Esophagus muscularis mucosa (tissue), 4 donors: ENCODE measurements at regions not wholly inside any gene's neighbourhood (a gene's known extent, or its start where the extent isn't known, plus 50 kb on each side); places are given as distances from the start of the nearest gene placed in this dataset.

Source experiments
- DNase-seq: peaks from one replicate; pipeline ENCODE4 v3.0.0-alpha.2; 2017; ENCODE audit errors: extremely low spot score
- H3K27ac ChIP-seq, 4 donors: fragments of 200-600 bp; sonication (generic); replicated peaks in 1 of 4; 1 replicate in 3 of 4; 2 replicates in 1 of 4; pipeline ENCODE4 v1.5.1; 2016 to 2019; ENCODE audit warnings: mild to moderate bottlenecking in 1 of 4
- H3K27me3 ChIP-seq, 4 donors: fragments of 200-600 bp; sonication (generic); one replicate each; pipeline versions ENCODE4 v1.5.1 to v1.6.0; 2016 to 2019
- H3K36me3 ChIP-seq, 4 donors: fragments of 200-600 bp; sonication (generic); one replicate each; pipeline ENCODE4 v1.5.1; 2016 to 2019
- H3K4me1 ChIP-seq, 4 donors: fragments of 200-600 bp; sonication (generic); one replicate each; pipeline ENCODE4 v1.5.1; 2016 to 2019
- H3K4me3 ChIP-seq, 4 donors: fragments of 200-600 bp; sonication (generic); 1 replicate in 2 of 4; 2 replicates in 2 of 4; pipeline ENCODE4 v1.5.1; 2016 to 2019; ENCODE audit warnings: mild to moderate bottlenecking in 4 of 4, moderate library complexity in 1 of 4
- H3K9me3 ChIP-seq, 4 donors: fragments of 200-600 bp; sonication (generic); 1 replicate in 3 of 4; 2 replicates in 1 of 4; pipeline ENCODE4 v1.5.1; 2016 to 2019
- EP300 ChIP-seq: sonication (generic); formaldehyde crosslinking; IDR thresholded peaks from one replicate; pipeline ENCODE4 v1.6.1; 2017; ENCODE audit warnings: antibody characterized with exemption
- POLR2A ChIP-seq: fragments of 450-650 bp; IDR thresholded peaks from one replicate; pipeline ENCODE4 v1.6.1; 2017; ENCODE audit warnings: antibody characterized with exemption, moderate library complexity, mild to moderate bottlenecking, low read depth
- POLR2AphosphoS5 ChIP-seq, 2 donors: sonication (generic); formaldehyde crosslinking; IDR thresholded peaks; one replicate each; pipeline ENCODE4 v1.6.1; 2017; ENCODE audit warnings: antibody characterized with exemption in 2 of 2
- WGBS: methylation state at CpG from one replicate; pipeline ENCODE4 v1.1.5; 2018; 5-methylcytosine and 5-hydroxymethylcytosine counted together
- intact Hi-C: fragments of 100-400 bp; cut with DNase I; formaldehyde crosslinking; loops from one replicate; pipeline ENCODE4 v1.15.1; 2023
- TF ChIP-seq, protein P1 (sequence below), 3 experiments: fragments of 200-600 bp in 2 of 3; fragments of 450-650 bp in 1 of 3; sonication (generic) in 2 of 3; IDR thresholded peaks; one replicate each; pipeline ENCODE4 v1.5.1; 2017 to 2019; ENCODE audit warnings: antibody characterized with exemption in 3 of 3, mild to moderate bottlenecking in 2 of 3, moderate library complexity in 1 of 3

DNA sequence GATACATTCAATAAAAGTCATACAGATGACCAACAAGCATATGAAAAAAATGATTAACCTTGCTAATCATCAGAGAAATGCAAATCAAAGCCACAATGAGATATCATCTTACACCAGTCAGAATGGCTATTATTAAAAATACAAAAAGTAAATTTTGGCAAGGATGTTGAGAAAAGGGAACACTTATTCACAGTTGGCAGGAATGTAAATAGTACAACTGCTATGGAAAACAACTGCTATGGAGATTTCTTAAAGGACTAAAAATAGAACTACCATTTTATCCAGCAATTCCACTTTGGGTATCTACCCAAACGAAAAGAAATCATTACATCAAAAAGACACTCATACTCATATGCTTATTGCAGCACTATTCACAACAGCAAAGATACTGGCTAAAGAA, 1121.8 kb downstream of the TBL1XR1 start:
- no peaks in the 10 kb centered on the region for H3K36me3 ChIP-seq
- peaks cover 0 to 4% (median 2%) of the 10 kb centered on the region in 4 donors for H3K9me3 ChIP-seq
- no peak overlapping the region for H3K4me3 ChIP-seq
- H3K27ac ChIP-seq: no peak overlapping the region
- intact Hi-C loops: no loop called here
- no peaks in the 10 kb centered on the region for H3K27me3 ChIP-seq
- WGBS: 50% methylated on average over 1 of the region's 1 CpG
- DNase-seq: no peak
- TF ChIP-seq POLR2A (no peak), POLR2AphosphoS5 (IDR thresholded peaks at IDR 0.05) (no peak), EP300 (no peak)
- TF ChIP-seq, protein P1, sequence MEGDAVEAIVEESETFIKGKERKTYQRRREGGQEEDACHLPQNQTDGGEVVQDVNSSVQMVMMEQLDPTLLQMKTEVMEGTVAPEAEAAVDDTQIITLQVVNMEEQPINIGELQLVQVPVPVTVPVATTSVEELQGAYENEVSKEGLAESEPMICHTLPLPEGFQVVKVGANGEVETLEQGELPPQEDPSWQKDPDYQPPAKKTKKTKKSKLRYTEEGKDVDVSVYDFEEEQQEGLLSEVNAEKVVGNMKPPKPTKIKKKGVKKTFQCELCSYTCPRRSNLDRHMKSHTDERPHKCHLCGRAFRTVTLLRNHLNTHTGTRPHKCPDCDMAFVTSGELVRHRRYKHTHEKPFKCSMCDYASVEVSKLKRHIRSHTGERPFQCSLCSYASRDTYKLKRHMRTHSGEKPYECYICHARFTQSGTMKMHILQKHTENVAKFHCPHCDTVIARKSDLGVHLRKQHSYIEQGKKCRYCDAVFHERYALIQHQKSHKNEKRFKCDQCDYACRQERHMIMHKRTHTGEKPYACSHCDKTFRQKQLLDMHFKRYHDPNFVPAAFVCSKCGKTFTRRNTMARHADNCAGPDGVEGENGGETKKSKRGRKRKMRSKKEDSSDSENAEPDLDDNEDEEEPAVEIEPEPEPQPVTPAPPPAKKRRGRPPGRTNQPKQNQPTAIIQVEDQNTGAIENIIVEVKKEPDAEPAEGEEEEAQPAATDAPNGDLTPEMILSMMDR (IDR thresholded peaks at IDR 0.05): no peak
- H3K4me1 ChIP-seq: no peaks in the 10 kb centered on the region

DNA sequence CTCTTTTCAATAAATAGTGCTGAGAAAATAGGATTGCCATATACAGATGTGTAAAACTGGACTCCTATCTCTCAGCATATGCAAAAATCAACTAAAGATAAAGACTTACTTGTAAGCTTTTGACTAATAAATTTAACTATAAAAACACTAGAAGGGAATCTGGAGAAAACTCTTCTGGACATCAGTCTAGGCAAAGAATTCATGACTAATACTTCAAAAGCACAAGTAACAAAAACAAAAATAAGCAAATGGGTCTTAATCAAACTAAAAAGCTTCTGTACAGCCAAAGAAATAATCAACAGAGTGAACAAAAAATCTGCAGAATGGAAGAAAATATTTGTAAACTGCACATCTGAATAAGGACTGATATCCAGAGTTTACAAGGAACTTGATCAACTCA, 1122.2 kb downstream of the TBL1XR1 start:
- intact Hi-C loops: no loop called here

DNA sequence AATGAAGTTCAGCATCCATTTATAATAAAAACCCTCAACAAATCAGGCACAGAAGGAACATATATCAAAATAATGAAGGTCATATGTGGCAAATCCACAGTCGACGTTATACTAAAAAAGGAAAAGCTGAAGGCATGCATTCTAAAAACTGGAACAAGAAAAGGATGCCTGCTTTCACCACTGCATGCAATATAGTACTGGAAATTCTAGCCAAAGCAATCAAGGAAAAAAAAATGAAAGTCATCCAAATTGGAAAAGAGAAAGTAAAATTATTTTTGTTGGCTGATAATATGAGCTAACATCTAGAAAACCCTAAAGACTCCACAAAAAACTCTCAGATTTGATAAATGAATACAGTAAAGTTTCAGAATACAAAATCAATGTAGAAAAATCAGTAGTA, 1123.2 kb downstream of the TBL1XR1 start:
- intact Hi-C loops: no loop called here
- H3K27me3 ChIP-seq: no peaks in the 10 kb centered on the region
- DNase-seq: no peak
- no peak overlapping the region for H3K27ac ChIP-seq
- H3K9me3 ChIP-seq: peaks cover 0 to 4% (median 0%) of the 10 kb centered on the region in 4 donors
- no peaks in the 10 kb centered on the region for H3K4me1 ChIP-seq
- WGBS: 76% methylated on average over 2 of the region's 2 CpGs
- no peak overlapping the region for H3K4me3 ChIP-seq
- TF ChIP-seq POLR2AphosphoS5 (IDR thresholded peaks at IDR 0.05): no peak
- TF ChIP-seq, protein P1 (IDR thresholded peaks at IDR 0.05): no peak
- no peak for TF ChIP-seq EP300
- no peak for TF ChIP-seq POLR2A
- H3K36me3 ChIP-seq: no peaks in the 10 kb centered on the region

More for the DNA sequence above, 1122.2 kb downstream of the TBL1XR1 start:
- TF ChIP-seq EP300 (no peak), POLR2A (no peak), POLR2AphosphoS5 (IDR thresholded peaks at IDR 0.05) (no peak)
- TF ChIP-seq, protein P1 (IDR thresholded peaks at IDR 0.05): no peak
- no peak for DNase-seq
- no peak overlapping the region for H3K27ac ChIP-seq
- H3K9me3 ChIP-seq: peaks cover 0 to 4% (median 2%) of the 10 kb centered on the region in 4 donors
- no peak overlapping the region for H3K4me3 ChIP-seq
- no peaks in the 10 kb centered on the region for H3K36me3 ChIP-seq
- no peaks in the 10 kb centered on the region for H3K4me1 ChIP-seq
- no peaks in the 10 kb centered on the region for H3K27me3 ChIP-seq

DNA sequence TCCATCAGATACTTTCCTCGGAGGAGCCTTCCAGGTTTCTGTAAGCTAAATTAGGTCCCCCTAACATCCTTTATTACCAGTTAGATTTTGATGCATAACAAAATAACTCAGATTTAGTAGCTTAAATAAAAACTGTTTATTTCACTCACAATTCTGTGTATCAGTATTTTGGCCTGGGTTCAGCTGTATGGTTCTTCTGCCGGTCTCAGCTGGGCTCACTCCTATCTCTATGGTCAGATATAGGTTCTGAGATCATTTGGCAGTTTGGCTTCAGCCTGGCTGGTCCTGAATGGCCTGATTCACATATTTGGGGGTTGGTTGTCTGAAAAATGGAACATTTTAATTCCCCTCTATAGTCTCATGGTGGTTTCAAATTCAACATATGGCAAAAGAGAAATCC, 1125.3 kb downstream of the TBL1XR1 start:
- H3K27me3 ChIP-seq: no peaks in the 10 kb centered on the region
- 50% methylated on average over 2 of the region's 2 CpGs for WGBS
- H3K9me3 ChIP-seq: peaks cover 0 to 4% (median 0%) of the 10 kb centered on the region in 4 donors
- H3K36me3 ChIP-seq: no peaks in the 10 kb centered on the region
- H3K4me3 ChIP-seq: no peak overlapping the region
- intact Hi-C loops: no loop called here
- no peak overlapping the region for H3K27ac ChIP-seq
- H3K4me1 ChIP-seq: no peaks in the 10 kb centered on the region
- DNase-seq: no peak
- TF ChIP-seq POLR2AphosphoS5 (IDR thresholded peaks at IDR 0.05) (no peak), EP300 (no peak), POLR2A (no peak)
- TF ChIP-seq, protein P1 (IDR thresholded peaks at IDR 0.05): no peak

DNA sequence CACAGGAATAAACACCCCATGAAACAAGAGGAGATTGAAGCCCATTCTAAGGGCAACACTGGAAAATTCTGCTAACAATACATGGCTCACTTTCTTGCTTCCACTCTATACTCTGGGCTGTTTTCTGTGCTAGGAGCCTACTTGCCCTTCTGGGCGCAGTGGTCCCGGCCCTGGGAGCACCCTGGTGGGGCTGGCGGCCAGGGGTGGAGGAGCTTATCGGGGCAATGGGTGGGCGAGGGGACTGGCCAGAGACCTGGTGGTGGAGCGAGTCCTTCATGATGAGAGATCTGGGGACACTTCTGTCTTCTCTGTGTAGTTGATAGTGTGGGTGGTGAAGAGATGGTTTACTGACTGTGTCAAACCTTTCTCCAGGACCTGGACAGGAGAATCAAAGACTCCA, 1128.5 kb downstream of the TBL1XR1 start:
- DNase-seq: no peak

More for the DNA sequence above, 1128.5 kb downstream of the TBL1XR1 start:
- TF ChIP-seq POLR2A: no peak
- Histone ChIP-seq H3K36me3 (no peaks in the 10 kb centered on the region), H3K4me1 (no peaks in the 10 kb centered on the region), H3K27ac (no peak overlapping the region), H3K9me3 (peaks cover 0 to 4% (median 0%) of the 10 kb centered on the region in 4 donors), H3K27me3 (no peaks in the 10 kb centered on the region), H3K4me3 (no peak overlapping the region)
- intact Hi-C loops: no loop called here
- WGBS: 81% methylated on average over 6 of the region's 6 CpGs
